ENCODE measurements at regions not wholly inside any gene's neighbourhood (a gene's known extent, or its start where the extent isn't known, plus 50 kb on each side); places are given as distances from the start of the nearest gene placed in this dataset.

GRCh38 chr13:21759463-21759862 lies 88.6 kb downstream of the FGF9 start:
- TF ChIP-seq ETS1 (IDR thresholded peaks at IDR 0.05) (no peak), CTCF (conservative IDR thresholded peaks at IDR 0.05; ENCODE audit: low read depth in 2 of 2) (no peak), EZH2 (IDR thresholded peaks at IDR 0.05; ENCODE audit: low read depth, unreplicated experiment) (no peak), EZH2phosphoT487 (IDR thresholded peaks at IDR 0.05; ENCODE audit: unreplicated experiment) (no peak), CREB1 (CRISPR knock-in tag; IDR thresholded peaks at IDR 0.05; ENCODE audit: low read depth) (no peak), ZNF331 (CRISPR knock-in tag; IDR thresholded peaks at IDR 0.05; ENCODE audit: low read depth) (no peak), POLR2AphosphoS5 (IDR thresholded peaks at IDR 0.05; ENCODE audit: low read depth) (no peak), NANOG (IDR thresholded peaks at IDR 0.05; ENCODE audit: borderline replicate concordance) (no peak), JUNB (IDR thresholded peaks at IDR 0.05; ENCODE audit: unreplicated experiment) (no peak), ZNF114 (CRISPR knock-in tag; IDR thresholded peaks at IDR 0.05) (no peak), ZNF462 (CRISPR knock-in tag; IDR thresholded peaks at IDR 0.05) (no peak)
- TF ChIP-seq, protein P1, sequence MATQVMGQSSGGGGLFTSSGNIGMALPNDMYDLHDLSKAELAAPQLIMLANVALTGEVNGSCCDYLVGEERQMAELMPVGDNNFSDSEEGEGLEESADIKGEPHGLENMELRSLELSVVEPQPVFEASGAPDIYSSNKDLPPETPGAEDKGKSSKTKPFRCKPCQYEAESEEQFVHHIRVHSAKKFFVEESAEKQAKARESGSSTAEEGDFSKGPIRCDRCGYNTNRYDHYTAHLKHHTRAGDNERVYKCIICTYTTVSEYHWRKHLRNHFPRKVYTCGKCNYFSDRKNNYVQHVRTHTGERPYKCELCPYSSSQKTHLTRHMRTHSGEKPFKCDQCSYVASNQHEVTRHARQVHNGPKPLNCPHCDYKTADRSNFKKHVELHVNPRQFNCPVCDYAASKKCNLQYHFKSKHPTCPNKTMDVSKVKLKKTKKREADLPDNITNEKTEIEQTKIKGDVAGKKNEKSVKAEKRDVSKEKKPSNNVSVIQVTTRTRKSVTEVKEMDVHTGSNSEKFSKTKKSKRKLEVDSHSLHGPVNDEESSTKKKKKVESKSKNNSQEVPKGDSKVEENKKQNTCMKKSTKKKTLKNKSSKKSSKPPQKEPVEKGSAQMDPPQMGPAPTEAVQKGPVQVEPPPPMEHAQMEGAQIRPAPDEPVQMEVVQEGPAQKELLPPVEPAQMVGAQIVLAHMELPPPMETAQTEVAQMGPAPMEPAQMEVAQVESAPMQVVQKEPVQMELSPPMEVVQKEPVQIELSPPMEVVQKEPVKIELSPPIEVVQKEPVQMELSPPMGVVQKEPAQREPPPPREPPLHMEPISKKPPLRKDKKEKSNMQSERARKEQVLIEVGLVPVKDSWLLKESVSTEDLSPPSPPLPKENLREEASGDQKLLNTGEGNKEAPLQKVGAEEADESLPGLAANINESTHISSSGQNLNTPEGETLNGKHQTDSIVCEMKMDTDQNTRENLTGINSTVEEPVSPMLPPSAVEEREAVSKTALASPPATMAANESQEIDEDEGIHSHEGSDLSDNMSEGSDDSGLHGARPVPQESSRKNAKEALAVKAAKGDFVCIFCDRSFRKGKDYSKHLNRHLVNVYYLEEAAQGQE (IDR thresholded peaks at IDR 0.05; ENCODE audit: unreplicated experiment): no peak

Measured in GM23338 (cell line).